IPS DF 4.7 (cell line): ENCODE measurements at regions not wholly inside any gene's neighbourhood (a gene's known extent, or its start where the extent isn't known, plus 50 kb on each side); places are given as distances from the start of the nearest gene placed in this dataset.
"Not testable (repeated sequence)": the region's sequence is repeated elsewhere in the genome, so short reads cannot be mapped to it uniquely, and the experiment has no call there.

Experiments
- DNase-seq: peaks from one replicate; pipeline ENCODE4 v3.0.0-alpha.2; 2013; ENCODE audit warnings: low spot score; ENCODE audit errors: extremely low read depth

DNA sequence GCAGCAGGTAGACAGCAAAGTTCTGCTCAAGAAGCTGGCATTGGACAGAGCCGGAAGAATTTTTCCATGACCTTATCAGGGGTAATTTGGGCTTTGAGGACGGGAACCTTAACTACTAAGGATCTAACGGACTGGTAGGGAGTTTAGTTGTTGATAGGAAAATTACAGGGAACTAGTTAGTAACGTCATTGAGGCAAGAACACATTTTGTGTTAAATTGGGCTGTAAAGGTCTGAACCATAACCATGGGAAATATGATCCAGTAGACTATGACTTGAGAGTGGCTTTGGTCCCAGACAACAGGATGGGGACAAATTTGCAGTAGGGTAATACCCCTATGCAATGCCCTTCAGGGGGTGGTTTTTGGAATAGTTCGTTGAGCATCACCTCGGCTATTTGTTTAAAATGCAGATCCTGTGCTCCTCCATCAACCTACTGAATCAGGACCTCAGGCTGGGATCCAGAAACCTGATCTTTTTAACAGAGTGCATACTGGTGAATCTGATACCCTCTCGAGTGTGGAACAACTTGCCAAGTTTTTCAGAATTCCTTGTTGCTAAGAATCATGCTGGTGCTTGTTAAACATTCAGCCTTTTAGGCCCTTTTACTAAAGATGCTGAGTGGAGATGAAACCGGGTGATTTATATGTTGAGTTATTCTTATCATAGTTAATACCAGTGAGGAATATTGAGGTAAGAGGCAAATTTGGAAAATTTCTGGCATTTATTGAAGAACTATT is 255.1 kb downstream of the MAP2K6 start:
- no peak for DNase-seq

DNA sequence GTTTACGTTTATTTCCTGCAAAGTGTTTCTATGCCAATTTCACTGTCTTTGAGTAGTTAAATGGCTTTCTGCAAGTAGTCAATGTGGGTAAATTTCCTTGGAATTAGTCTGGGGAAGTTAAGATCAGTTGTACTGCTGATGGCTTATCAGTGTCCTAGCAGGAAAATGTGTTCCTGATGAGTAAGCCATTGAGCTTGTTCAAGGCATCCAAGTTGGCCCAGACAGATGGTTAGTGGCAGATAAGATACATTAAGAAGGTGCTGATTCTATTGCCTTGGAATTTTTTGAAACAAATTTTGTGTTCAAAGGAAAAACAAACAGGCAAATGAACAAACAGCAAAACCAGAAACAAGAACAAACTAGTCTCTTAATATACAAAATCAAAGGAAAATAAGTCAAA is 258.4 kb downstream of the MAP2K6 start:
- DNase-seq: no peak

DNA sequence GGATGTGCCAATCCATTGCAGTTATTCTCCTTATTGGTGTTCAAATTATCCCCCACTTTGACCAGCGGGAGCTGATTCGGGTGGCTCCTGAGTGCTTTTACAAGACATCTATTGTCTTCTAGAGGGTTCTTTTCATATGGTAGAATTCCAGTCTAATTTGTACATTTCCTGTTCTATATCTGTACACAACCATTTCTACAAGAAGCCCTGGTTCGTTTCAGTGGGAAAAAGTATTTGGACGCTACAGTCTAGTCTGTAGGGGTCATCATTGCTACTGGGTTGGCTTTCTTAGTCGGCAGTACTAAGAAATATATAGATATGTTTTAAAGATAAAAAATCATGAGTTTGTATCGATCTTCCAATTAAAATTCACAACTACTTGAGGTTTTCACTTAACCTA is 262.6 kb downstream of the MAP2K6 start:
- no peak for DNase-seq

DNA sequence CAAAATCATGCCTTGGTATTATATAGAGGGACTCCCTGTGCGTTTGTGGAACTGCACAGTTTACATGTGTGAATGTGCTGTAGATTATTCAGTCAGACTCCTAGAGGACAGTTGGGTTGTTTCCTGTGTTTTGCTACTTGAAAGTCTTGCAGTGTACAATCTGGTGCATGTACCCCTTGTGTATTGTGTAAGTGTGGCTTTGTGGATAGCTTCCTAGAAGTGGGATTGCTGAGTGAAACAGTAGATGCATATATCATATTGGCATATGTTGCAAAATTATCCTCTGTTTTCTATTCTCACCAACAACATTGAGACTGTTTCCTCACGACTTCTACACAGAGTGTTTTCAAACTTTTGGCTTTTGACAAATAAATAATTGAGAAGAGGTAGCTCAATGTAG is 263.7 kb downstream of the MAP2K6 start:
- DNase-seq: no peak

DNA sequence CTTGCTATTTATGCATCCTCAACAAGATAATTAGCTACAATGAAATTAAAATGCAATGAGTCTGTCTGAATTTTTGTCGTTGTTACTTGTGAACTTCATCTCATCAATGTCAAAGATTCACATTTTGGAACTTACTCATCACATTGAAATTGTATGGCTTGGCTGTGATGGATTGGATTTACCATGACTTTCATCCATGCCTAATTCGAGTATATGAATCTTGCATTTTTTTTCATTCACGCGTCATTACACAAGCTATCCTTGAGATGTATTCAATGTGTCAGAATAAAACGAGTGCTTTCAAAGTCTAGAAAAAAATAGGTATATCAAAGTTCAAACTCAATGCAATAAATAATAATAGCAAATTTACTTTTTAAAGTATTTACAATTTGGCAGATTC is 265.3 kb downstream of the MAP2K6 start:
- no peak for DNase-seq

DNA sequence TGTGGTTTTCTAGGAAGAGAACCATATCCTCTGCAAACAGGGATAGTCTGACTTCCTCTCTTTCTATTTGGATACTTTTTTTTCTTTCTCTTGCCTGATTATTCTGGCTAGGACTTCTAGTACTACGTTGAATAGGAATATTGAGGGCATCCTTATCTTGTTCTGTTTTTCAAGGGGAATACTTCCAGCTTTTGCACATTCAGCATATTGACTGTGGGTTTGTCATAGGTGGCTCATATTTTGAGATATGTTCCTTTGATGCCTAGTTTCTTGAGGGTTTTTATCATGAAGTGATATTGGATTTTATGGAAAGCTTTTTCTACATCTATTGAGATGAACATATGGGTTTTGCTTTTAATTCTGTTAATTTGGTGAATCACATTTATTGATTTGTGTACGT is 269.8 kb downstream of the MAP2K6 start:
- DNase-seq: no peak

DNA sequence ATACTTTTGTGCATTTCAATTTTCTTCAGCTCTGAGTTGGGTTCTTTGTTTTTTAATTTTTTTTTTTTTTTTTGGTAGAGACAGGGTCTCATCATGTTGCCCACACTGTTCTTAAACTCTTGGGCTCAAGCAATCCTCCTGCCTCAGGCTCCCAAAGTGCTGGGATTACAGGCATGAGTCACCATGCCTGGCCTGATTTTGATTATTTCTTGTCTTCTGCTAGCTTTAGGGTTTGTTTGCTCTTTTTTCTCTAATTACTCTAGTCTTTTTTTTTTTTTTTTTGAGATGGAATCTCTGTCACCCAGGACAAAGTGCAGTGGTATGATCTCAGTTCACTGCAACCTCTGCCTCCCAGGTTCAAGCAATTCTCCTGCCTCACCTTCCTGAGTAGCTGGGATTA is 270.7 kb downstream of the MAP2K6 start:
- not testable (repeated sequence) for DNase-seq

DNA sequence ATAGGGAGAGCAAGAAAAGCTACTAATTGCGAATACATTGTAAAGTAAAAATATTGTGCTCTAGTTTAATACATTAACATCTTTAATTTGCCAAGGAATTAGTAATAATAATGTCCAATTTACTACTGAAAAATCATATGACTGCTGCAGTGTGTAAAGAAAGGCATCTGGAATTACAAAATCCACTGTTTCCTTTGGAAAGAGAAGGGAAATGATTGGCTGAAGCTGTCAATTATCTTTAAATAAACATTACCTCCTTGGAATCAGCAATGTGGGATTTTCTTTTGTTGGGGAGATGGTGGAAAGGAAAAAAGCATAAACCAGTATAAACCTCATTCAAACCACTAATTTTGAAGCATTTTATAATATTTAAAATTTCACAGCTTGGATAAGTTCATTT is 276.0 kb downstream of the MAP2K6 start:
- no peak for DNase-seq

DNA sequence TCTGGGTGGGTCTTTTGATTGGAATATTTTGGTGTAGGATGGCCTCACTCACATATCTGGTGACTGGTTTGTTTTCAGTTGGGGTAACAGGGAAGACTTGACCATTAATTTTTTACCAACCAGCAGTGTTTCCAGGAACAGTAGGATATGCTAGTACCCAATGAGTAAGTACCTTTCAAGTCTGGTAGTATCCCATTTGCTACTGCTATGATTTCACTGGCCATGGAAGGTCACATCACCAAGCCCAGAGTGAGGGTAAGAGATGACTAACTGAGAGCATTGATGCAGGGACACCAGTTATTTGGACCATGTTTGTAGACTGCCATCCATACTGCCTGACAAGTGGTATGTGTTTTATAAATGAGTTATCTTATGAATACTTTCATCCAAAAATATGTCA is 277.7 kb downstream of the MAP2K6 start:
- DNase-seq: no peak

DNA sequence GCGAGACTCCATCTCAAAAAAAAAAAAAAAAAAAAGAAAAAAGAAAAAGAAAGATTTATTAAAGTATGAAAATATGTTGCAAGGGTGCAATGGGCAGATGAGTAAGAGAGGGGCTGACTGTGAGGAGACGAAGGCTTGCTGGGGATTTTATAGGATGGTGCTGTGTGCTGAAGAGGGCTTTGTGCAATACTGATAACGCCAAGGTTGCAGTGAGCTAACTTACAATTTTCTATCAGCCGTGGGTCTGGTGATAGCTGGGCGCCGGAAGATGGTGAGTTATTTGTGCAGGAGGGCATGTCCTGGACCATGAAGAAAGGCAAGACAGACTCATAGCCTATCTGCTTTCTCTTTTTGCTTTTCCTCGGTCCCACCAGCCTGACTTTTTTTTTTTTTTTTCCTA is 281.1 kb downstream of the MAP2K6 start:
- DNase-seq: no peak

DNA sequence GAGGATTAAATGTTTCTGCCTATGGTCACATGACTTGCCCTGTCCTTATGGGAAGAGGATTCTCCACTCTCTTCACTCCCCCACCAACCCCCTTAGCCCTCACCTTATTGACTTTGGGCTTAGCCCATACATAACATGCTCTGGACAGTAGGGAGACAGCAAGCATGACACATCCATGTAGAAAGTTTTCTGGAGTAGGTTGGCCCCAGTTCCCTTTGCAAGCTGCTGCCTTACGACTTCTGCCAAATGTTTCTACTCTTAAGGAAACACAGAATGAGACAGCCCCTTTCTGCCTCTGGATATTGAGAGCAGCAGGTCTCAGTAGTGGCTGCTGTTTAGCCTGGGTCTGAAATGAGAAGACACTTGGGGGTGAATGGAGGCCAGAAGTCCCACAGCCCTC is 282.2 kb downstream of the MAP2K6 start:
- DNase-seq: no peak

DNA sequence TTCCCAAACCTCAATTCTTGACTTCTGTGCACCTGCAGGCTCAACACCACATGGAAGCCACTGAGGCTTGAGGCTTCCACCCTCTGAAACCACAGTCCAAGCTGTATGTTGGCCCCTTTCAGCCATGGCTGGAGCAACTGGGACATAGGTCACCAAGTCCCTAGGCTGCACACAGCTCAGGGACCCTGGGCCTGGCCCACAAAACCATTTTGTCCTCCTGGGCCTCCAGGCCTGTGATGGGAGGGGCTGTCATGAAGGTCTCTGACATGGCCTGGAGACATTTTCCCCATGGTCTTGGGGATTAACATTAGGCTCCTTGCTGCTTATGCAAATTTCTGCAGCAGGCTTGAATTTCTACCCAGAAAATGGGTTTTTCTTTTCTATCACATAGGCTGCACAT is 283.9 kb downstream of the MAP2K6 start:
- DNase-seq: not testable (repeated sequence)

DNA sequence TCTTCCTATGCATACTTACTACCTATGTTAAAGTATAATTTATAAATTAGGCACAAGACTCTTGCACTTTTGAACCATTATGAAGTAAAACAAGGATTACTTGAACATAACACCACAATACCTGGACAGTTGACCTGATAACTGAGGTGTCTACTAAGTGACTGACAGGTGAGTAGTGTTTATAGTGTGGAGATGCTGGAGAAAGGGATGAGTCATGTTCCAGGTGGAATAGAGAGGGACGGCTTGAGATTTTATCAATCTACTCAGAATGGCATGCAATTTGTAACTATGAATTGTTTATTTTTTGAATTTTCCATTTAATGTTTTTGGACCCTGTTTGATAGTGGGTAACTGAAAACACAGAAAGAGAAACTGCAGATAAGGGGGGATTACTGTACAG is 287.6 kb downstream of the MAP2K6 start:
- no peak for DNase-seq

DNA sequence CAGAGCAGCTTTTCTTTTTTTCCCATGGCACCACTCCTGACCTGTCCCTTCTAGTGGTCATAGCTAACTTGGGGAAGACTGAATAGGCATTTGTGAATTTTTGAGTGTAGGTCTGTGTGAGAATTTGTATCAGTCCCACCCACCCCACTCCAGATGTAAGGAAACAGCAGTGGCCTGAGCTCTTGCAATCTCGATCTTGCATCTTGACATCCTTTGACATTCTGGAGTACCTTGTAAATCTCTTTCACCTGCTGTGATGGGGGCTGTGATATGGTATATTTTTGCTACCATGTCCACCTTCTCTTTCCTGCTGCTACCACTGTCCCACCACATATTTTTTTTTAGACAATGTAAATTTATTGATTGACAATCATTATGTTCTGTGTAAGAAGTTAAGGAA is 289.3 kb downstream of the MAP2K6 start:
- DNase-seq: no peak

DNA sequence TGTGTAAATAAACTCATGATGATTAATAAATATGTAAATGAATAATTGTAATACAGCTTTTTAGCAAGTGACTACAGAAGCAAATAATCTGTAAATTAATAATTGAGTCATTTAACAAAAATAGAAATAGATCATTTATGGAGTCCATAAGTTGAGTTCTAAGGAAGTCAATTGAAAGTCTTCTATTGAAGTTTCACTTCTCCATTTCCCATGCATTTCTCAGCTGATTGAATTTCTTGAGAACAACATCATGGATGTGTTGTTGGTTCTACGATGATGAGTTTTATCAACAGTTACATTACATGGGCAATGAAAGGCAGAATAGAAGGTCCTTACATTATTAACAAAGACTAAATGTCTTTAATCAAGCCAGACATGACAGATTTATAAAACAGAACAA is 290.4 kb downstream of the MAP2K6 start:
- no peak for DNase-seq

DNA sequence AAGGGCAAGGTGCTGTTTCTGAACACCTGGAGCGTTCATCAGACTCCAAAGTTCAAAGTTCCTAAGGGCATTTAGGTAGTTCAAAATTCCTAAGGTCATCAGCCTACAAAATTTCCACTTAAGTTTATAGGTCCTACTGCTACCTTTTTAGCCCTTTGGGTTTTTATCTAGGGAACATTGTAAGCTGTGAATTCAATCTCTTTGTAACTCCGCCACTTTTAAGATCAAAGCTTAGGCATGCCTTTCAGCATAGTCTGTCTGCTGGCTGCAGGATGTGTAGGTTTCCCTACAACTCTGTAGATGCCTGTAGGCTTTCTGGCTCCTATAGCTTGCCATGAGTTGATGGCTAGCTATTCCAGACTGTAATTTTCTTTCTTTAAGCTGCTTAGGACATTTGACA is 291.6 kb downstream of the MAP2K6 start:
- no peak for DNase-seq

DNA sequence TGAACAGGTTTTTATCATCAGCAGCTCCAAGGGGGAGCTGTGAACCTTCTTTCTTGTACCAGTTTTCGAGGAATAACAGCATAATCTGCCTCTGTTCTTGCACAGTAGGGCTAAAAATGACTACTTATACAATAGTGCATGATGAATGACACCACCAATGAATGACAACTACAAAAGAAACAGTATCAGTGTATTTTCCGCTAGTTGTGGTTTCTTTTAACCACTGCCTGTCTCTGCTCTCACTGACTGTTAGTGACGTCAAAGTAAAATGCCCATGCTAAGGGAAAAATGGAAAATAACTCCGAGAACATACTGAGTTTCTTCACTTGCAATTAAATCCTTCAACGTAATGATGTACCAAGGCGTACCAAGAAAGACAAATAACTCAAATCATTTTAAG is 294.9 kb downstream of the MAP2K6 start:
- no peak for DNase-seq

DNA sequence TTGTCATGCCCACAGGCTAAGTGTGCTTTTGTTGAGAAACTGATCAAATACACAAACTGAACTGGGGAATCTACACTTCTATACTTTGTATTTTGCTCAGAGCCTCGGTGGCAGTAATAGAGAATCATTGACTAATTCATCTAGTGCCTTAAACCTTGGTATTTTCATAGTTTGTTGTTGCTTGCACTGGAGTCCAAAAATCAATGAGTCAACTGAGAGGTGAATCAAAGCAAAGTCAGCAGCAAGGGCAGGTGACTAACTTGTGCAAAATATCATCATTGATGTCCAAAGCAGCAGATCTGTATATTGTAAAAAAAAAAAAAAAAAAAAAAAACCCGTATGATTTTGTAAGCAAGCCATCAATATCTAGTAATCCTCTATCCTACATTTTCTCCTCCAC is 296.4 kb downstream of the MAP2K6 start:
- DNase-seq: no peak

DNA sequence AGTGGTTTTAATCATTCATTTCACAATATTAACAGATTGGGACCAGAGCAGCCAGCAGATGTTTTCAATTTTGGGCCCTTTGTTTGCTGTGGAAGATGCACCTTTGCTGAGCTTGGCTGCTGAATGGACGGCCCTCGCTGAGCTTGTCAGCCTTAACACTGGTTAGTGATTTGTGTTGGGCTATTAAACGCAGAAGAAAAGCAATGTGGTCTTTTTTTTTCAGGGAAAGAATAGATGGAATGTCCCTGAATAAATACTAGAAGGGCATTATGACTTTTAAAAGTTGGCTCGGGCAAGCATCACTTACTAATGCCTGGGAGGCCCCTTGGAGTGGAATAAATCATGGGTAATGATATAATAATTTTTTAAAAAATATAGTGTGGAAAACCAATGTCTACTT is 297.0 kb downstream of the MAP2K6 start:
- no peak for DNase-seq

DNA sequence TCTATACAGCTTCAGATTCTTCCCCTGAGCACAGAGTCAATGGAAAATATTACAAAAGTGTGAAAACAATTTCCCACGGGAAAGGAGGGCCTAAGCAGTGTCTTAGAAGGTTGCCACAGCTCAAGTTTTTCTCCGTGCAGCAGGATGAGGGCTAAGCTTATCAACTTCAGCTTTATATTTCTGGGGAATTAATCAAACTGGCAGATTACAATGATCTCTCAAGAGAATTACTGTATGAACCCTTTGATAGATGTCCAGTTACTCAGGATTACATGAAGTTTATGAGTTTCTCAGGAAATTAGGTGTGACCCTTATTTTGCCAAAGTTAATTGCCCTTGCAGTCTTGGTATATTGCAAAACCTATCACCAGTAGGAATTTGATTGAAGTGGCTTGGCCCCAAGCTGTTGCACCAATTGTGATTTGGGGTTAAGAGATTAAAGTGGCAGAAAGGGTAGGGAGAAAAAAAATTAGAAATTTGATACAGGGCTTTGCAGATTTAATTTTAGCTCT is 298.4 kb downstream of the MAP2K6 start:
- DNase-seq: no peak

DNA sequence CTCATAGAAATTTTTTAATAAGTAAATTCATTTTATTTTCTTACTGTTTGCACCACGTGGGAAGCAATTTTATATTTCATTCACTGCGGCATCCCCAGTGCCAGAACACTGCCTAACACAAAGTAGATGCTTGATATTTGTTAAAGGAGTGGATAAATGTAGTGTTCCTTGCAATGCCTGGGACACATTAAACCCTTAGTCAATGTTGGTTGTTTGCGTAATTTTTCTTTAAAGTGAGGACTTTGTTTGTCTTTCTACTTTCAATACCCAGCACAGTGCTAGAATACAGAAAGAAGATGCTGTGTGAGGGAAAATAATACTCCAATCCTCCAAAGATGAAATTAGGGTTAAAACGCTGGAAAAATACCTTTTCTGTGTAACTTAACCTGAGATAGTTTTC is 299.3 kb downstream of the MAP2K6 start:
- no peak for DNase-seq

DNA sequence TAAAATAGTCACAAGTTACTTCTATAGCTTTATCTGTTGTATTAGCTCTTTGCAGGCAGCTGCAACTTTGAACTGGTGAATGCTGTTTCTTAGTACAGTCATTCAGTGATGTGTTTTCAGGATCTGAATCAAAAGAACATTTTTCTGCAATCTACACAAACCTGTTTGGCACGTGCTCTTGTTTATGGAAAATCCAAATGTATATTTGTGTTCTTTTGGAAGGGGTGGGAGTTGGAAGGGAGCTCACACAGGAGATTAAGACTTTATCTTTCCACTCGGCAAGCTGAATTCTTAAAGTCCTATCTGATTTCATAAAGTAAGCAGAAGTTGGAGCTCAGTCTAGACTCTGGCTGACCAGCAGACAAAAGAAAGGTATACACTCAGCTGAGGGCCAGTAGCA is 300.2 kb downstream of the MAP2K6 start:
- DNase-seq: no peak

DNA sequence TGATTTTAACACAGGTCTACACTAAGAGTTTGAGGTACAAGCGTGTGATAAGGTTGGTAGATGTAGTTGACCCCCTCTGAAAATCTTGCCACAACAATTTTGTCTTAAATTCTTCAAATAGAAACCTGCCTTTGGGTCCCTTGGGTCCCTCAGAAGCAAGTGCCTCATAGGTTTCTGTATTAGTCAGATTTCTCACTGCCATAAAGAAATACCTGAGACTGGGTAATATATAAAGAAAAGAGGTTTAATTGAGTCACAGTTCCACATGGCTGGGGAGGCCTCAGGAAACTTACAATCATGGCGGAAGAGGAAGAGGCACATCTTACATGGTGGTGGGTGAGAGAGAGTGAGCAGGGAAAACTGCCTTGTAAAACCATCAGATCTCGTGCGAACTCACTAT is 301.2 kb downstream of the MAP2K6 start:
- DNase-seq: no peak

DNA sequence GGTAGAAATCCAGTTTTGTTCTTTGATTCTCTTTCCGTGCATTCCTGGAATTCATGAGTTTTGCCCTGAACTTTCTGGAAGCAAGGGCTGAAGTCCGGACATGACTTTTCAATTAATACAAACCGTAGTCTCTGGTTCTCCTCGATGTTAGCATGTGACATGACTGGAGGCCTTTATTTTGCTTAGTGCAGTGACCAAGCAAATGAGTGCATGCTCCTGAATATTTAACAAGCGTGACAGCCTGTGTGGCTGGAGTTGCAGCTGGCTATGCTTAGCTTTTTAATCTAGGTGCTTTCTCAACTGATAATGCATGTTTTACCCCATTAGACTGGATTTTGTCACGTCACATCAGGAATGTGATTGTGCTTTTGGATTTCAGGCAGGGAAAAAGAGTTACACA is 302.1 kb downstream of the MAP2K6 start:
- DNase-seq: no peak
